HL-60 (cell line): ENCODE measurements at regions not wholly inside any gene's neighbourhood (a gene's known extent, or its start where the extent isn't known, plus 50 kb on each side); places are given as distances from the start of the nearest gene placed in this dataset.

Experiments used
- TF ChIP-seq, protein P1 (sequence below): IDR thresholded peaks from one replicate; pipeline ENCODE4 v1.5.1; 2011; ENCODE audit warnings: low read length, control low read depth, inconsistent platforms; ENCODE audit not compliant: insufficient read depth
- TF ChIP-seq, protein P2 (sequence below): IDR thresholded peaks from 2 replicates; pipeline ENCODE4 v1.6.1; 2012; ENCODE audit warnings: low read depth; ENCODE audit not compliant: insufficient replicate concordance

DNA sequence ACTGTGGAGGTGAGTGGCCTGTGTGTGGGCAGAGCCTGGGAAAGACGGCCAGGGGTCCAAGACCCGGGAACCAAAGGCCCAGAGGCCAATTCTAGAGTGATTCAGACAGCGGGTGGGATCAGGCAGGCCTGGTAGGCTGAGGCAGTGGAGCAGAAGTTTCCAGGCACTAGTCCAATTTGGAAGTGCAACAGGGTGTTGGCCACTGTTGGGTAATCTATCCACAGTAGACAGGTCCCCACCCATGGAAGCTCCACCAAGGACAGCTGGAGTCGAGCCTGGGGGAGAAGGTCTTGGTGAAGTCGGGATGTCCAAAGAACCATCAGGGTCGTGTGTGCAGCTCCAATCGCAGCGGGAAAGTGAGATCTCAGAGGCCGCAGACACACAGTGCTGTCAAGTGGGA, 125.8 kb upstream of the COPS8 start:
- TF ChIP-seq, protein P1, sequence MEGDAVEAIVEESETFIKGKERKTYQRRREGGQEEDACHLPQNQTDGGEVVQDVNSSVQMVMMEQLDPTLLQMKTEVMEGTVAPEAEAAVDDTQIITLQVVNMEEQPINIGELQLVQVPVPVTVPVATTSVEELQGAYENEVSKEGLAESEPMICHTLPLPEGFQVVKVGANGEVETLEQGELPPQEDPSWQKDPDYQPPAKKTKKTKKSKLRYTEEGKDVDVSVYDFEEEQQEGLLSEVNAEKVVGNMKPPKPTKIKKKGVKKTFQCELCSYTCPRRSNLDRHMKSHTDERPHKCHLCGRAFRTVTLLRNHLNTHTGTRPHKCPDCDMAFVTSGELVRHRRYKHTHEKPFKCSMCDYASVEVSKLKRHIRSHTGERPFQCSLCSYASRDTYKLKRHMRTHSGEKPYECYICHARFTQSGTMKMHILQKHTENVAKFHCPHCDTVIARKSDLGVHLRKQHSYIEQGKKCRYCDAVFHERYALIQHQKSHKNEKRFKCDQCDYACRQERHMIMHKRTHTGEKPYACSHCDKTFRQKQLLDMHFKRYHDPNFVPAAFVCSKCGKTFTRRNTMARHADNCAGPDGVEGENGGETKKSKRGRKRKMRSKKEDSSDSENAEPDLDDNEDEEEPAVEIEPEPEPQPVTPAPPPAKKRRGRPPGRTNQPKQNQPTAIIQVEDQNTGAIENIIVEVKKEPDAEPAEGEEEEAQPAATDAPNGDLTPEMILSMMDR = no peak
- TF ChIP-seq, protein P2, sequence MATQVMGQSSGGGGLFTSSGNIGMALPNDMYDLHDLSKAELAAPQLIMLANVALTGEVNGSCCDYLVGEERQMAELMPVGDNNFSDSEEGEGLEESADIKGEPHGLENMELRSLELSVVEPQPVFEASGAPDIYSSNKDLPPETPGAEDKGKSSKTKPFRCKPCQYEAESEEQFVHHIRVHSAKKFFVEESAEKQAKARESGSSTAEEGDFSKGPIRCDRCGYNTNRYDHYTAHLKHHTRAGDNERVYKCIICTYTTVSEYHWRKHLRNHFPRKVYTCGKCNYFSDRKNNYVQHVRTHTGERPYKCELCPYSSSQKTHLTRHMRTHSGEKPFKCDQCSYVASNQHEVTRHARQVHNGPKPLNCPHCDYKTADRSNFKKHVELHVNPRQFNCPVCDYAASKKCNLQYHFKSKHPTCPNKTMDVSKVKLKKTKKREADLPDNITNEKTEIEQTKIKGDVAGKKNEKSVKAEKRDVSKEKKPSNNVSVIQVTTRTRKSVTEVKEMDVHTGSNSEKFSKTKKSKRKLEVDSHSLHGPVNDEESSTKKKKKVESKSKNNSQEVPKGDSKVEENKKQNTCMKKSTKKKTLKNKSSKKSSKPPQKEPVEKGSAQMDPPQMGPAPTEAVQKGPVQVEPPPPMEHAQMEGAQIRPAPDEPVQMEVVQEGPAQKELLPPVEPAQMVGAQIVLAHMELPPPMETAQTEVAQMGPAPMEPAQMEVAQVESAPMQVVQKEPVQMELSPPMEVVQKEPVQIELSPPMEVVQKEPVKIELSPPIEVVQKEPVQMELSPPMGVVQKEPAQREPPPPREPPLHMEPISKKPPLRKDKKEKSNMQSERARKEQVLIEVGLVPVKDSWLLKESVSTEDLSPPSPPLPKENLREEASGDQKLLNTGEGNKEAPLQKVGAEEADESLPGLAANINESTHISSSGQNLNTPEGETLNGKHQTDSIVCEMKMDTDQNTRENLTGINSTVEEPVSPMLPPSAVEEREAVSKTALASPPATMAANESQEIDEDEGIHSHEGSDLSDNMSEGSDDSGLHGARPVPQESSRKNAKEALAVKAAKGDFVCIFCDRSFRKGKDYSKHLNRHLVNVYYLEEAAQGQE = no peak
